Stimulated activated CD4-positive, alpha-beta T cell treated with anti-CD3 and anti-CD28 coated beads, Interleukin-4, amount 100 ng/mL, for 1 hour (primary cell): ENCODE measurements at regions not wholly inside any gene's neighbourhood (a gene's known extent, or its start where the extent isn't known, plus 50 kb on each side); places are given as distances from the start of the nearest gene placed in this dataset.

Source experiments
- DNase-seq: peaks from one replicate; pipeline ENCODE4 v3.0.0-alpha.2; 2020

- DNase-seq, result no peak
These were observed 117.4 kb upstream of the LINGO1 start for GRCh38 chr15:77749998-77750540.

GRCh38 chr15:77749236-77749997, 116.7 kb upstream of the LINGO1 start:
- no peak for DNase-seq

DNA sequence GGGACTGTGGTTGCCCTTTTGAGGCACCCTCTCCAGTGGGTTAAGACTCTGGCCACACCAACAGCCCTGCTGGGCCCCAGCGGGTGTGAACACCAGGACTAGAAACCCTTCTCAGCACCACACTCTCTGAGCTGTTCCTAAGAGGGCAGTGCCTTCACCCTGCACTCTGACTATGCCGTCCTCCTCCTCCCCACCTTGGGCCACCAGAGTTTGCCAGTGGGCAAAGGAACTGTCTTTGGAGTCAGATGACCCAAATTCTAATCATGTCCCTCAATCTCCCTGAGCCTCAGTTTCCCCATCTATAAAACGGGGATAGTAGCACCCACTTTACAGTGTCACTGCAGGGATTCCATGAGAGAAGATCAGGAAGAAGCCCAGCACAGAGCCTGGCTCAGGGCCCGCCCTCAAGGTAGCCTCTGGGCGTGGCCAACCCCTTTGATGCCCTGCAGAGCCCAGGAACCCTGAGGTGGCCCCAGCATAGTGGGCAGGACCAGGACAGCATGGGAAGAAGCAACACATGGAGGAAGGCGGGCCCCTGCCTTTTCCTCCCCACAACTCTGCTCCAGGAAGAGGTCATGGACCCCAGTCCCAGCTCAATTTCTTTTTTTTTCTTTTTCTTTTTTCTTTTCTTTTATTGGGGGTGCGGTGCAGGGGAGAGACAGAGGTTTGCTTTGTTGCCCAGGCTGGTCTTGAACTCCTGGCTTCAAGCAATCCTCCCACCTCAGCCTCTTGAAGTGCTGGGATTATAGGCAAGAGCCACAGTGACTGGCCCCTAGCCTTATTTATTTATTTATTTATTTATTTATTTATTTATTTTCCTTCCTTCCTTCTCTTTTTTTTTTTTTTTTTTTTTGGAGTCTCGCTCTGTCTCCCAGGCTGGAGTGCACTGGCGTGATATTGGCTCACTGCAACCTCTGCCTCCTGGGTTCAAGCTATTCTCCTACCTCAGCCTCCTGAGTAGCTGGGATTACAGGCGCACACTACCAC, 115.7 kb upstream of the LINGO1 start:
- no peak for DNase-seq

DNA sequence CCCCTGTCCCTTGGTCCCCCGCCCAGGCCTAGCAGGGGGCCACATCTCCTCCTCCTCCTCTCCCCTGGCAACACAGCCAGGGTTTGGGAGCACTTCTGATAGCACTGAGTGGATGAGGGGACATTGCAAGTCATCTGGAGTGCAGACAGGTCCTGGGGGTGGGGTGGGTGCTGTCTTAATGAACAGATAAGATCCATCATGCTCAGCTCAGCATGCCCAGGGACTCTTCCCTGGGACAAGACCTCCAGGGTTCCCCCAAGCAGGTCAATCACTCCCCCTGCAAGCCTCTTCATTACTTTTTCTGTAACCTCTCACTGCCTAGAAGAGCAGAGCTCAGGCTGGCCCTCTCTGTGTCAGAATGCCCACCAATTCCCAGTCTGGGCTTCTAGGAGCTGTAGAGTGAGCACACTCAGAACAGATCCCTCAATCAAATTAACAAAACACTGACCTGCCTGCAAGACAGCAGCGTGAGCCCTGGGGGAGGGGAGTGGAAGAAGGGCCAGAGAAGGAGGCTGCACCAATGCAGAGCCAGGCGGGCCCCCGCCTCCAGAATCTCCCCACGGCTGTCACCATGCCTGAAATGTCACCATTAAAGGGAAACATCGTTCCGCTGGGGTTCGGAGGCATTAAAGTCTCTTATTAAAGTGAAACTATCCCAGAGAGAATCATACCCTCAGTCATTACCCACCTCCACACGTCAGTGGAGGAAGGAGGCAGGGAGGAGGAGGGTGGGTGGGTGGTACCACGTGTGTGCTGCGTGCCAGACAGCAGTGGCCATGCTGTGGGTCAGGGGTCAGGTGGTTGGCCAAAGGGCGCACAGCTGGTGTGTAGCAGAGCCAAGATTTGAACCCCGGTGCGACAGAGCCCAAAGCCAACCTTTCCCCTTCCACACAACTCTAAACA, 114.7 kb upstream of the LINGO1 start:
- no peak for DNase-seq

GRCh38 chr15:77746254-77747174, 113.8 kb upstream of the LINGO1 start:
- DNase-seq, result no peak

- no peak for DNase-seq
These were observed 111.7 kb upstream of the LINGO1 start for GRCh38 chr15:77744398-77744797.

DNA sequence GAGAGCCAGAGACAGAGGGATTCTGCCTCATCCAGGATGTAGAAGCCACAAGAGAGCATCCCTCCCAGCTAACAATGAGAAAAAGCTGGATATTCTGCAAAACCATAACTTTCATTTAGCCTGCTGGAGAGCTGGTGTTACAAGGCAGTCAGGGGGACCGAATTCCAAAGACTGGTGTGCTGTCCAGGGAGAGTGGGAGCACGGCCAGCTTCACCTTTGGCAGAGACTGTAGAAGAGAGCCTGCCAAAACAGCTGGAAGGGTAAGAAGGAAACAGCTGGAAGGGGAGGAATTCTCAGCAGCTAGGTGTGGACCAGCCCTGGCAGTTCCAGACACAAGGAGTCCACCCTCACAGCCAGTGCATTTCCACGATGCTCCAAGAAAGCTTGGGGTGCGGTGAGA, 109.9 kb upstream of the LINGO1 start:
- no peak for DNase-seq

- no peak for DNase-seq
These were observed 109.4 kb upstream of the LINGO1 start for GRCh38 chr15:77742127-77742526.

- DNase-seq, result no peak
These were observed 108.4 kb upstream of the LINGO1 start for GRCh38 chr15:77741106-77741505.

GRCh38 chr15:77739591-77740378, 107.1 kb upstream of the LINGO1 start:
- DNase-seq, result no peak

GRCh38 chr15:77738441-77739302, 106.0 kb upstream of the LINGO1 start:
- no peak for DNase-seq

DNA sequence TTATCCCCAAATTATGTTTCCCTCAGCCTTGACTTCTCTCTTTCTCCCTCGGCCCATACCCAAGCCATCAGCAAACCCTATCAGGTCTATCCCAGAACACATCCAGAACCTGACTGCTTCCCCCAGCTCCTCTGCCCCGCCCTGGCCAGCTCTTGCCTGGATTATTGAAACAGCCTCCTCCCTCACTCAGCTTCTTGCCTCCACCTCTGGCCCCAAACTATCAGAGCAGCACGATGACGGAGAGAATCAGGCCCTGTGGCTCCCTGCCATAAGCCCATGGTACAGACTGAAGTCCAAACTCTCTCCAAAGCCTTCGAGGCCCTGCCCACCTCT, 105.3 kb upstream of the LINGO1 start:
- DNase-seq, result no peak

- DNase-seq, result no peak
These were observed 104.7 kb upstream of the LINGO1 start for GRCh38 chr15:77737238-77738037.

DNA sequence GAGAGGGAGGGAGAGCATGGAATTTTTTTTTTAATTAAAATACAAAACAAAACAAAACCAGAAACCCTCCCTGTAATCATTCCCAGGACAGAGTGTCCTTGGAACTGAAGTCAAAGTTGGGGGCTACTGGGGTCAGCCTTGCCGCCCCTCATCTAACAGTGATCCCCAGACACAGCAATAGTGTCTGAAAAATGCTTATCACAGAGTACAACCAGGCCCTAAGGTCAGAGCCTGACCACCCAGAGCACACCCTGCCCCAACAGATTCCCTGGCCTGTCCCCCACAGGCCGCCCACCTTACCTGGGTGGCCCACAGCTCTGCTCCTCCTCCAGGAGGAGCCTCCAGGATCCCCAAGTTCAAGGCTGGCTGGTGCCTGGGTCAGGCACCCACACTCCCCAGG, 101.6 kb upstream of the LINGO1 start:
- DNase-seq, result no peak

DNA sequence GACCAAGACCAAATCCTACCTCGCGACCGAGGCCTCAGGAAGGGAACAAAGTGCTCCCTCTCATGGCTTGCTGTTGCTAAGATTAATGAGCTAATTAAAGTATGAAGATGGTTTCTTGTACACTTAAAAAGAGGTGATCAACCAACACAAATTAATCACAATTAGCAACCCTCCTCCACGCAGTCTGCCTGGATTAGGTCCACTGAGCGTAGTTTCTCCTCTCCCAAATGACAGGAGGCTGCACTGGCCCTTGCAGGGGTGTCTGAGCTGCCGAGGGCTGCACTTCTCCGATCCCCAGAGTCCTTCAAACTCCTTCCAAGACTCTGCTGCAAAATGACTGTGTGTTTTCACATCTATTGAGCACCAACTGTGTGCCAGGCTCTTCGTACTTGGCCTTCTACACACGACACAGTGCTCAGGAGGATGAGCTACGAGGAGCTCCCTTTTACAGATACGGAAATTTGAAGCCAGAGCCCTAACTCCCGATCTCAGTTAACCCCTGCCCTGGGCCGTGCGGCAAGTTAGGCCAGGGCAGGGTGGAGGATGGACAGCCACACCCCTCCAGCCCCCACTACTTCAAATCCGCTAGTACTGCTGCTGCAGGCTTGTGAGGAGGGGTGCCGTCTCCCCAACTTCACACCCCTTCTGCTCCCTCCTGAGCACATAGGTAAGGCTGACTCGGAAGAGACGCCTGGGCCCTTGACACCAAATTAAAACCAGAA, 101.0 kb upstream of the LINGO1 start:
- no peak for DNase-seq

DNA sequence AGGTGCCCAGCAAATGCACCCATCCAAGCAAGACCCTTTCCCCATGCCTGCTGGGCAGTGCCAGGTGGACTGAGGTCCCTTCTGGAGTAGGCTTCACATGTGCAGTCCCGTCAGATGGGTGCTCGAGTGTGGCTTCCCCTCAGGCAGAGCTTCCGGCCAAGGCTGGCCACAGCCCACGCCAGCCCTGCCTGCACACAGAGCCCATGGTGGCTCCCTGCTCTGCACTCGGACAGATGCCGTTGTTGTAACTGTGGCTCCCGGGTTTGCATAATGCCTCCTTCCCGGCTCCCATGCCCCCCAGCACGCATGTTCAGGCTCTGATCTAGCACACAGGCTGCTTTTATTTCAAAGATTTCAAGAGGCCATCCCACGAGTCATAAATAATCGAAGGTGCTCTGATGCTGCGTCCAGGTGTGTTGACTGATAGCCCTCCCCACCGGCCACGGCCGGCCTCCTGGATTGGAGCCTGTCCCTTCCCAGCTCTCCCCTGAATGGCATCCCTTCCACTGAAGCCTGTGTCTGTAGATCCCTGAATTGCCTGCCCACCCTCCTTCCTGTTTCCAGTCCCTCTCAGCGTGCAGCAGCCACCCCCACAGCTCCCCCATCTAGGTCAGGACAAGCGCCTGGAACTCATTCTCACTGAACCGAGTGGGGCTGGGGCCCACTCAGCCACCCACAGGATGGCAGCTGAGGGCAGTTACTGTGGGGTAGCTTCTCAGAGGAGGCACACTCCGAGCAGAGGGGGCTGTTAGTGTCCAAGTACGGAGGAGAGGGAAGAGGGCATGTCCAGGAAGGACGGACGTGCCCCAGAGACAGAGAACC, 100.0 kb upstream of the LINGO1 start:
- no peak for DNase-seq

- no peak for DNase-seq
These were observed 99.2 kb upstream of the LINGO1 start for GRCh38 chr15:77731945-77732344.
